Kidney capillary endothelial cell (primary cell): ENCODE measurements at regions not wholly inside any gene's neighbourhood (a gene's known extent, or its start where the extent isn't known, plus 50 kb on each side); places are given as distances from the start of the nearest gene placed in this dataset.

Source experiments
- DNase-seq: peaks from one replicate; pipeline ENCODE4 v3.0.0-alpha.2; 2018; ENCODE audit warnings: low spot score

DNA sequence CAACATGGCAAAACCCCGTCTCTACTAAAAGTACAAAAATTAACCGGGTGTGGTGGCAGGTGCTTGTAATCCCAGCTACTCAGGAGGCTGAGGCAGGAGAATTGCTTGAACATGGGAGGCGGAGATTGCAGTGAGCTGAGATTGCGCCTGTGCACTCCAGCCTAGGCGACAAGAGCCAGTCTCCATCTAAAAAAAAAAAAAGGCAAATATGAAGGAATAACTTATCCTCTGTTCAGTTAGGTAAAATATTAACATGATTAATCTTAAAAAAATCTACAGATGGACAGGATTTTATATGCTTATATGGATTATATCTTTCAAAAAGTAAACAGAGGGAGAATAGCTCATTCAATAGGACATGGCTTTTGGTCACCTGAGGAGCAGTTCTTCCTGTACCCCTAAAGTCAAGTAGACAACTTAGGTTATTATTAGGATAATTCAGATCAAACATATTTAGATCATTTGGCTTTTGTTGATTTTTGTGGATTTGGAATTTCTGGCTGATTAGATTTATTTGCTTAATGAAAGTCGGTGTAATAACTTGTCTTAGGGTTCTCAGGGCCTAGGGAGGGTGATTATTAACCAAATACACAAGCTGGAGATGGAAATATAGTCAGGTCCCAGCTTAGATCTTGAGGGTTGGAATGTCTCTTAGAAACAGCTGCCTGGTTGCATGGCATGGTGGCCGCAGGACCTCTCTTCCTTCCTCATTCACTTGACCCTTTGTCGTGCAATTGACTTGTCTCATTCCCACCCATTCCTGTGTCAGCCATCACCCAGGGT, 82.1 kb upstream of the ONECUT1 start:
- no peak for DNase-seq

DNA sequence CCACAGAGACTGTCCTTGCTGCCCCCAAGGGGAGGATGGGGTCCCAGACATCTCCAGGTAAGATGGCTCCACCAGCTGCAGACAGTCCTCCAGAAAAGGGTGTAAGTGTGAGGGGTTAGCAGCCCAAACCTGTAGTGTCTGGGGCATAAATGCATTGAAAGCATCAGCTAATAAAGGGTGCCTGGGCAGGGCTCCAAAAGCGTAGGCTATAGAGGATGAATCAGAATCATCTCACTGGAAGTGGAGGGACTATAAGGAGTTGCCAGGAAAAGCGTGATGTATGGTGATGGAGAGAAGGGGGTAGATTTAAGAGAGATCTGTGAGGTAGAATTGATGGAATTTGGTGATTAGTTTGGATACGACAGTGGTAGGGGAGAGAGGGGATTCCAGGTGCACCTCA, 79.9 kb upstream of the ONECUT1 start:
- DNase-seq = no peak

DNA sequence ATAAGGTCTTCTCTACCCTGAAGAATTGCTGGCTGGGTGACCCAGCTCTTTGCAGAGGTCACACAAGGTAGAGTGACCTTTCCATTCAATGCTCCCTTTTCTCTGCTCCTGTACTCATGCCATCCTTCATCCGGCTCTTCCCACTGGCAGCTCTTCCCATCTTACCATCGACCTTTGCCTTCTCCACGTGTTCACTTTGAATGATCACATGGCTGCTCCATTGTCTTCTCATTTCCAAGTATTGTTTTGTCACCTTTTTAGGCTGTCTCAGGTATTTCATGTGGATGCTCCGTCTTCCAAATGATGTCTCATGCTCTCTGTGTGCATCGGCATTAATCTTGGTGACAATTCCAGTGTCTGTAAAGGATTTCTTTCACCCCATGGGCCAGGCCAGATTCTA, 76.6 kb upstream of the ONECUT1 start:
- no peak for DNase-seq

DNA sequence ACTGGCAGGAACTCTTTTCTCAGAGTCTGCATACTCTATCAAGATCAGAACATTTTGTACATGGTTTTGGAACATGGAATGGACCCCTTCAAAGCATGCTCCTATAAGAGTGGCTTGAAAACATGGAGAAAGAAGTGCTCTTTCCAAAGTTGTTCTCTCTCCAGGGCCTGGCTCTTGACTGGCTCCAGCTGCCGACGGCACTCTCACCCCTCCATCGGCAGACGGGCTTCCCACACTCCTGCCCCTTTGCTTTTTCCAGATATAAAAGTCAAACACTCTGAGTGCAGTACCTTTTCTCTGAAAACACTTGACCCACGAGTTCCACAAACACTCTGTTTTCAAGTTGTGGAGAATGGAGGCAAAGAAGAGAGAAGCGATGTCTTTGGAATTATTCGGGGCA, 72.5 kb upstream of the ONECUT1 start:
- no peak for DNase-seq

DNA sequence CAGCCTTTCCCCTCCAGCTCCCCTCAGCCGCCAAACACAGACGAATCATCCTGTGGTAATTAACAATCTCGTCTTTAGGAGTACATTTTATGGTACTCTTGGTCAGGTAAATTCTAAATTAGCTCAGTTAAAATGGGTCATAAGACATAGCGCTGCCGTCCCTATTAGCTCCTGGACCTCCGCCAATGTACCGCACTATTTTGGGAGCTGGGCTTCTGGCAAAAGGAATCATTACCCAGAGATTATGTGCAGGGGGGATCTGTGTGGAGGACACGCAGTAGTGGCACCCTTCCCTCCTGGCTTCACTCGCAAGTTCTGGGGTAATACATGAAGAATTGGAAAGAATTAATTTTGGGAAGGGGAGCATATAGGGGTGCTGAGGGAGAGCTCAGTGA, 68.6 kb upstream of the ONECUT1 start:
- DNase-seq = no peak

DNA sequence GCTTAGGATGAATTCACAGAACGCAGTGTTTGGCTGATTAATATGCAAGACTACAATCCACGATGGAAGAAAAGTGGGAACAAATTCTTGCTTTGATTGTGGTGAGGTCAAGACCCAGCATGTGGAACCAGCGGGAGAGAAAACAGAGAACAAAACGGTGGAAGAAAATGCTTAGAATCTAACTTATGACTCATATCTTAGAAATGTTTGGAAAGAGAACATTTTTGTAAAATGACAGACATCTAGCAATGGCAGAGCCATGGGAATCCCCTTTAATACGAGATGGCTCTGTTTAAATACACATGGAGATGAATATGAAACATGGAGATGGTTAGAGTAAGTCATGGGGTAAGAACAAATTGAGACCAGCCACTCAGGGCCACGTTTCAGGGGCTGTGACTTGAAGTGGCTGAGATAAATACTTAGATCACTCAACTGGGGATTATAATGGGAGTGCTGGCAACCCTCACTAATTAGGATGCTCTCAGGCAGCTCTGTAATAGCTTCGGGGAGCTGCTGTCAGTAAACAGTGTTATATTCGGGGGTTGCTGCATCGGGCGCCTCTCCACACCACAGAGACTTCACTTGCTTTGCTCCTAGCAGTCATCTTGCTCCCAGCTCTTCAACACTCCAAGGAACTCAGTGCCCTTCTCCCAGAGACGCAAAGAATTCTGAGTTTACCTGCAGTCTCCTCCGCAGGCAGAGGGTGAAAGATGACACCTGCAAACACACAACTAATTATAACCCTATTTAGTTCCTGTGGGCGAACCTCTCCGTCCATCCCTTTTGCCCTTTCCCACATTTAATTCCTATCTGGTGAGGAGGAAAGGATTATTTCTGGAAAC, 68.0 kb upstream of the ONECUT1 start:
- no peak for DNase-seq

DNA sequence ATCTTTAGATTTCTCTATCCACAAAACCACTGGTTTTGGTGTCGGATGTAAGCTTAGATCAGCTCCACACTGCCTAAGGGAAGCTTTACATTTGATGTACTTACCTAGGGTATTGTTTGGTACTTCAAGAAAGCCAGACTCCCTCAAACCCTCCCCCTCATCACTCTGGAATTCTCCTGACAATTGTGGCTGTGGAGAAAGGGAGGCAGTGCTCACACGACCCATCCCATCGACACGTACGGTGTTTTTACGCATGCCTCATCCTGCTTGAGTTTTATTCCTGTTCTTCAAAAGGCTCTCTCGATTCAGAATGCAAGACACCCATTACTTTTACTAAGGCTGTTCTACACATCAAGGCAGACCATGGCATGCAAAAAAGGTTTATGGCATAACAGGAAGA, 67.3 kb upstream of the ONECUT1 start:
- no peak for DNase-seq

DNA sequence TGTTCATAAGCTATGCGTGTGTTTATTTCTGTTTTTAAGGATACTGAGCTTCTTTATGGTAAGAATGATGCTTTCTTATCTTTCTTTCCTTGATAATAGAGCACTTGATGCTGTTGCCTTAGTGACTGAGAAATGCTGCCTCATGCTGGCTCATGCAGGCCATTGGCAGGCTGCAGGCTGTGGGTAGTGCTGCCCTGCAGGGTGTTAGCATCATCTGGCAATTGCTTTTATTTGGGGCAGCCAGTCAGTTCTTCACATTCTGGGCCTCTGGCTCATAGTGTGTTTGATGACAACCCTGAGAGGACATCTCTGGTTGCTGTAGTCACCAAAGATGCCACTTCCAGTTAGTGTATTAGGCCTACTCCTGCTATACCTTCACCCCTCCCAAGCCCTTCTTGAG, 66.2 kb upstream of the ONECUT1 start:
- no peak for DNase-seq

DNA sequence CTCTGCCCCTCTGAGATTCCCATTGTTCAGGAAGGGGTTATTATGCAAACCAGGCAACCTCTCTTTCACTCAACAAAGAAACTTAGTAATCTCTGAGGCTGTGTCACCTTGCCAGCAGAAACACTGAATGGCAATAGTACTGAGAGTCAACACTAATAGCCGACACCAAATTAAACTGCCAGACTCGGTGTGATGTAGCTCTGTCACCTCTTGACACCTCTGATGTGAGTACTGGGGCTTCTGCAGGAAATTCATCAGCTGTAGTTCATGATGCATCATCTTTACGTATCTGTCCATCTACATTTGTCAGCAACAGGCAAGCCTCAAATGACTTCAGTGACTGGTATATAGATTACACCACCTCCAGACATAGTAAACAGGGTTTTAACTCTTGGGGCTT, 65.0 kb upstream of the ONECUT1 start:
- DNase-seq = no peak

DNA sequence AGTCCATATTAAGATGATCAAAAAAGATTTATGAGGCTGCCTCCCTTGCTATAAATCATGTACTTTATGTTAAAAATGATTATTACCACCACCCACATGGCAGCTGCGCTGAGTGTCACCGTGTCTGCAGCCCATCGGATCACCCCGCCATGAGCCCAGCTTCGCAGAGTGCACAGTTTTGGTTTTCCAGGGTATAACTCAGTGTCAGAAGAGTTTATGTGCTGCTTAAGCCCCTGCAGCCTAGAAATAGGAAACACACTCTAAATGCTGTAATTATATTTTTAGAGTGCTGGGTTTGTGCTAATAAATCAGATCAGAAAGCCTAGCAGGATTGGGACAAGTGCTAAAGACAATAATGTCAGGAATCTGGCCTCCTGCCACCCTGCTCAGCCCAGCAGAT, 54.7 kb upstream of the ONECUT1 start:
- no peak for DNase-seq
